ENCODE measurements at regions not wholly inside any gene's neighbourhood (a gene's known extent, or its start where the extent isn't known, plus 50 kb on each side); places are given as distances from the start of the nearest gene placed in this dataset.
A peak's percentile ranks its signal among the peaks of the same experiment; 100 is the strongest.

DNA sequence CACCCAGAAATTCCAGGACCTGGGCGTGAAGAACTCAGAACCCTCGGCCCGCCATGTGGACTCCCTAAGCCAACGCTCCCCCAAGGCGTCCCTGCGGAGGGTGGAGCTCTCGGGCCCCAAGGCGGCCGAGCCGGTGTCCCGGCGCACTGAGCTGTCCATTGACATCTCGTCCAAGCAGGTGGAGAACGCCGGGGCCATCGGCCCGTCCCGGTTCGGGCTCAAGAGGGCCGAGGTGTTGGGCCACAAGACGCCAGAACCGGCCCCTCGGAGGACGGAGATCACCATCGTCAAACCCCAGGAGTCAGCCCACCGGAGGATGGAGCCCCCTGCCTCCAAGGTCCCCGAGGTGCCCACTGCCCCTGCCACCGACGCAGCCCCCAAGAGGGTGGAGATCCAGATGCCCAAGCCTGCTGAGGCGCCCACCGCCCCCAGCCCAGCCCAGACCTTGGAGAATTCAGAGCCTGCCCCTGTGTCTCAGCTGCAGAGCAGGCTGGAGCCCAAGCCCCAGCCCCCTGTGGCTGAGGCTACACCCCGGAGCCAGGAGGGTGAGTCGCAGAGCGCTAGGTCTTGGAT, 261.5 kb downstream of the SEC14L1 start:
- no peak for DNase-seq
- Histone ChIP-seq H3K4me1 (no peaks in the 10 kb centered on the region), H3K27me3 (no peaks in the 10 kb centered on the region), H3K27ac (no peak overlapping the region), H3K4me3 (no peak overlapping the region), H3K9me3 (no peaks in the 10 kb centered on the region), H3K36me3 (peaks cover 0 to 4% (median 0%) of the 10 kb centered on the region in 3 donors)
- 97 to 98% methylated on average over 34 of the region's 34 CpGs for WGBS, 2 donors
- ATAC-seq, result no peak
- intact Hi-C loops (cut with DNase I), result no loop called here
- TF ChIP-seq, protein P1, sequence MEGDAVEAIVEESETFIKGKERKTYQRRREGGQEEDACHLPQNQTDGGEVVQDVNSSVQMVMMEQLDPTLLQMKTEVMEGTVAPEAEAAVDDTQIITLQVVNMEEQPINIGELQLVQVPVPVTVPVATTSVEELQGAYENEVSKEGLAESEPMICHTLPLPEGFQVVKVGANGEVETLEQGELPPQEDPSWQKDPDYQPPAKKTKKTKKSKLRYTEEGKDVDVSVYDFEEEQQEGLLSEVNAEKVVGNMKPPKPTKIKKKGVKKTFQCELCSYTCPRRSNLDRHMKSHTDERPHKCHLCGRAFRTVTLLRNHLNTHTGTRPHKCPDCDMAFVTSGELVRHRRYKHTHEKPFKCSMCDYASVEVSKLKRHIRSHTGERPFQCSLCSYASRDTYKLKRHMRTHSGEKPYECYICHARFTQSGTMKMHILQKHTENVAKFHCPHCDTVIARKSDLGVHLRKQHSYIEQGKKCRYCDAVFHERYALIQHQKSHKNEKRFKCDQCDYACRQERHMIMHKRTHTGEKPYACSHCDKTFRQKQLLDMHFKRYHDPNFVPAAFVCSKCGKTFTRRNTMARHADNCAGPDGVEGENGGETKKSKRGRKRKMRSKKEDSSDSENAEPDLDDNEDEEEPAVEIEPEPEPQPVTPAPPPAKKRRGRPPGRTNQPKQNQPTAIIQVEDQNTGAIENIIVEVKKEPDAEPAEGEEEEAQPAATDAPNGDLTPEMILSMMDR (IDR thresholded peaks at IDR 0.05), result no peak
- no peak for FAIRE-seq

DNA sequence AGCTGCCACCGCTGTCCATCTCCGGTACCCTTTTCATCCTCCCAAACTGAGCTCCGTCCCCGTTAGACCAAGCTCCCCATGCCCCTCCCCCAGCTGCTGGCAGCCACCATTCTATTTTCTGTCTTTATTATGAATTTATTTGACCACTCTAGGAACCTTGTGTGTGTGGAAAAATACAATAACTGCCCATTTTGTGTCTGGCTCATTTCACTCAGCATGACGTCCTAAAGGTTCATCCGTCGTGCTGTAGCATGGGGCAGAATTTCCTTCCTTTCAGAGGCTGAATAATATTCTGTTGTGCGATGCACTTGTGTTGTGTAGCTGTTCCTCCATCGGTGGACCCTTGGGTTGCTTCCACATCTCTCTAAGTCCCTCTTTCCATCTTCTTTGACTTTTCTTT, 263.1 kb downstream of the SEC14L1 start:
- Histone ChIP-seq H3K4me3 (no peak overlapping the region), H3K36me3 (peaks cover 0 to 4% (median 0%) of the 10 kb centered on the region in 3 donors), H3K9me3 (no peaks in the 10 kb centered on the region), H3K27ac (no peak overlapping the region), H3K27me3 (no peaks in the 10 kb centered on the region), H3K4me1 (no peaks in the 10 kb centered on the region)
- FAIRE-seq (no peak), ATAC-seq (no peak), DNase-seq (no peak)
- WGBS, 2 donors, result 93 to 95% methylated on average over 9 of the region's 9 CpGs
- TF ChIP-seq, protein P1 (IDR thresholded peaks at IDR 0.05), result no peak
- intact Hi-C loops (cut with DNase I), result no loop called here

DNA sequence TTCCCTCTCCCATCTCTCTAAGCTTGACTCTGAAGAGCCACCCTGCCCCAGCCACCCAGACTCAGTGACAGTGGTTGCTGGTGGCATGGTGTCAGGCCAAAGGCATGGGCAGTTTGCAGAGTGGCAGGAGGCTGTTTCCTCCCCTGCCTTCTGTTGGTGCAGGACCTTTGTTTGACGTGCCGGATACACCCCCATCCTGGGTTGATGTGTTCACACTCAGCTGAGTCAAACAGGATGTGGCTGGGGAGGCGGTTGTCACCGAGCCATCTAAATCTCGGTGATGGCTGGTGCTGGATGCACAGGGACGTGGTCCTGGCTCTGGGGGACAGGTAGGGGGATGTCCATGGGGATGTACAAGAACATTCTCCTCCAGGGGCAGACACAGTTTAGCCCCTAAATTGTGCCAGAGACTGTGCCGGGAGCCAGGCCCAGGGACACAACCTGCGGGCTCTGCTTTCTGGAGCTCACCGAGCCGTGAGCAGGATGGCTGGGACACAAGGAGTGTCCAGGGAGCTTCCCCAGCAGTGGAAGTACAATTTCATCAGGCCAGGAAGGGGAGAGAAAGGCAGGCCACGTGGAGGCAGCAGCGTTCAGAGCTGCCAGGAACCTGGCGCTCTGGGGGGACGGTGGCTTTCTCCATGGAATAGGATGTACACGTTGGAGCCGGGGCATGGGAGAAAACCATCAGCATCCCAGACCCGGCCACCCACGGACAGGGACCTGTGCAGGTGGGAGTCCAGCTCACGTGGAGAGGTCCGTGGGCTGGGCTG, 264.2 kb downstream of the SEC14L1 start:
- no peaks in the 10 kb centered on the region for H3K4me1 ChIP-seq
- DNase-seq (no peak), FAIRE-seq (no peak), ATAC-seq (peak in 3 of 4 donors; percentile 22 to 43 (median 42))
- WGBS, 2 donors, result 82 to 84% methylated on average over 20 of the region's 20 CpGs
- peak overlapping the region in 1 of 4 donors; percentile 1 for H3K4me3 ChIP-seq
- no peaks in the 10 kb centered on the region for H3K9me3 ChIP-seq
- peaks cover 0 to 4% (median 0%) of the 10 kb centered on the region in 3 donors for H3K36me3 ChIP-seq
- H3K27me3 ChIP-seq, result no peaks in the 10 kb centered on the region
- intact Hi-C loops (cut with DNase I), result no loop called here
- peak overlapping the region in 1 of 4 donors; percentile 2 for H3K27ac ChIP-seq
- TF ChIP-seq, protein P1 (IDR thresholded peaks at IDR 0.05), result no peak

DNA sequence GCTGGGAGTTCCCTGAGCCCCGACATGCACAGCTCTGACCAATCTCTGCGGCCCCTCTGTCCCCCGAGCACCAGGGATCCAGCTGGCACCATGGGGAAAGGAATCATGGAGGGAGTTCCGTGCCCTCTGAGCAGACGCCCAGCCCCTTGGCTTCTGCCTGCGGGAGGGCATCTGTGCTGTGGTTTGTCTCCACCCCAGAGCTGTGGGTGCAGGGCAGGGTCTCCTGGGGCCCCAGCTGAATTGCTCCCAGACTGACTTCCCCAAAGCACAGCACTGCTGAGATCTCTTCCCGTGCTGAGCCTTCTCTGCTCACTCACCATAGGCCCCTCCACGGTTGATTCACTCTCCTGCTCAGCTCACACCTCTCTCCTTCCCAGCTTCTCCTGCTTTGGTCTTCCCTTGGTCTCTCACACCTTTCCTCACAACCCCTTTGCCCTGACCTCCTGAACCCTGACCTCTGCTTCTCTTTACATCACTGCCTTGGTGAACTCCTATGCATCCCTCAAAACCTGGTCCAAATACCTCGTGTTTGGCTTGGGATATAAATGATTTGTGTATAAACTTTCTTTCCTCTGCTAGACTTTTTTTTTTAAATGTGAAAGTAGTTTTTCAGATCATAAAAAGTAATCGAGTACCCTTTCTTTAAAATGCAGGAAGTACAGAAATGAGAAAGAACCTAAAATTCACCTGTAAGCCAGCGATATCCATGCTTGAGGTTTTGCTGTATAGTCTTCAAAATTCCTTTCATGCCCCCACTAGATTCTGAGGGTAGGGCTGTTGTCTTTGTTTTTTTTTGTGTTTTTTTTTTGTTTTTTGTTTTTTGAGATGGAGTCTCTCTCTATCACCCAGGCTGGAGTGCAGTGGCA, 265.3 kb downstream of the SEC14L1 start:
- H3K27me3 ChIP-seq, result no peaks in the 10 kb centered on the region
- intact Hi-C loops (cut with DNase I), result no loop called here
- WGBS, 2 donors, result 91 to 95% methylated on average over 11 of the region's 11 CpGs
- H3K27ac ChIP-seq, result no peak overlapping the region
- peaks cover 0 to 4% (median 0%) of the 10 kb centered on the region in 3 donors for H3K36me3 ChIP-seq
- H3K9me3 ChIP-seq, result no peaks in the 10 kb centered on the region
- TF ChIP-seq, protein P1 (IDR thresholded peaks at IDR 0.05), result no peak
- DNase-seq, result no peak
- peak in 1 of 4 donors; percentile 28 for ATAC-seq
- H3K4me3 ChIP-seq, result no peak overlapping the region
- no peak for FAIRE-seq
- H3K4me1 ChIP-seq, result no peaks in the 10 kb centered on the region

Measured in pancreas (tissue), 10 donors.